Calu3 (cell line): ENCODE measurements at regions not wholly inside any gene's neighbourhood (a gene's known extent, or its start where the extent isn't known, plus 50 kb on each side); places are given as distances from the start of the nearest gene placed in this dataset.

Source experiments
- BruUV-seq: library from RNA; stranded (reverse); fragments of 400-500 nt; replicated peaks from 2 replicates; lab custom pipeline; 2021; lab: Mats Ljungman, UMichigan
- CTCF ChIA-PET: fragments of 300-600 bp; sonication (Branson Sonifier 250); formaldehyde crosslinking; loops from one replicate; lab custom pipeline; 2022; ENCODE audit warnings: antibody characterized with exemption; lab: Charles Lee
- DNase-seq: peaks from one replicate; pipeline ENCODE4 v3.0.0; 2022
- H3K27ac Mint-ChIP-seq: one replicate; pipeline ENCODE4 v1.8.0; 2022; ENCODE audit warnings: mixed read lengths; ENCODE audit not compliant: unreplicated experiment
- H3K27me3 Mint-ChIP-seq: one replicate; pipeline ENCODE4 v1.8.0; 2022; ENCODE audit warnings: mixed read lengths; ENCODE audit not compliant: unreplicated experiment
- H3K36me3 Mint-ChIP-seq: one replicate; pipeline ENCODE4 v1.8.0; 2022; ENCODE audit warnings: mild to moderate bottlenecking, moderate library complexity, mixed read lengths; ENCODE audit not compliant: insufficient read depth, unreplicated experiment
- H3K4me1 Mint-ChIP-seq: one replicate; pipeline ENCODE4 v1.8.0; 2022; ENCODE audit warnings: mild to moderate bottlenecking, low read depth, mixed read lengths; ENCODE audit not compliant: unreplicated experiment
- H3K4me3 Mint-ChIP-seq: one replicate; pipeline ENCODE4 v1.8.0; 2022; ENCODE audit warnings: mild to moderate bottlenecking, low read depth, moderate library complexity, mixed read lengths; ENCODE audit not compliant: unreplicated experiment
- H3K9me3 Mint-ChIP-seq: one replicate; pipeline ENCODE4 v1.8.0; 2022; ENCODE audit warnings: low read depth, mixed read lengths; ENCODE audit not compliant: unreplicated experiment
- CTCF ChIP-seq: fragments of 200-600 bp; IDR thresholded peaks from one replicate; pipeline ENCODE4 v1.8.0; 2022; ENCODE audit warnings: antibody characterized with exemption; ENCODE audit not compliant: unreplicated experiment
- intact Hi-C: fragments of 100-400 bp; cut with micrococcal nuclease; formaldehyde crosslinking; loops from one replicate; pipeline ENCODE4 v1.10.0; 2022; ENCODE audit not compliant: unreplicated experiment

DNA sequence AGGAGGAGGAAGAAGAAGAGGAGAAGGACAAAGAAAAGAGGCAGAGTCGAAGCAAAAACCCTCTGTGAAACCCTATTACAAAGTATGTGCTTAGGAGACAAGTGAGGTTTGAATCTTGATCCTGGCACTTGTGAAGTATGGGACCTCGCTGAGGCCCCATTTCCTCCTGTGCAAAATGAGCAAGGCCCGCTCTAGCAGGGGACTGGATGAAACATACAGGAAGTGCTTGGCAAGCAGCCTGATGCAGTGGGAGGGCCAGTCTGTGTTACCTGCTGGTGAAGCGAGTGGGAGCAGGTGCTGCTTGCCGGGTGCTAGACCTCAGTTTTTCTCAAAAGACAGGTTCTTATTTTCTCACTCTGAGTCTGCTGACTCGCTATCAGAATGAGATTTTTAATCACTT is 150.4 kb downstream of the JCAD start:
- no peak for DNase-seq
- Mint-ChIP-seq H3K9me3 (no peaks in the 10 kb centered on the region), H3K36me3 (no peaks in the 10 kb centered on the region), H3K27me3 (no peaks in the 10 kb centered on the region), H3K4me3 (no peak overlapping the region), H3K27ac (no peak overlapping the region), H3K4me1 (no peaks in the 10 kb centered on the region)
- TF ChIP-seq CTCF = no peak
- CTCF ChIA-PET = no interaction called here
- intact Hi-C loops = no loop called here
- no TSS peak for BruUV-seq

- no peak for TF ChIP-seq CTCF
- Mint-ChIP-seq H3K4me3 (no peak overlapping the region), H3K9me3 (peaks cover 6% of the 10 kb centered on the region), H3K36me3 (no peaks in the 10 kb centered on the region), H3K27me3 (no peaks in the 10 kb centered on the region), H3K4me1 (no peaks in the 10 kb centered on the region), H3K27ac (no peak overlapping the region)
- CTCF ChIA-PET = no interaction called here
- intact Hi-C loops = no loop called here
- no peak for DNase-seq
- no TSS peak for BruUV-seq
Observed at GRCh38 chr10:29900865-29901264, 158.5 kb downstream of the JCAD start.

- TF ChIP-seq CTCF = no peak
- CTCF ChIA-PET = no interaction called here
- no peaks in the 10 kb centered on the region for H3K27me3 Mint-ChIP-seq
- H3K9me3 Mint-ChIP-seq = peaks cover 3% of the 10 kb centered on the region
- no peaks in the 10 kb centered on the region for H3K36me3 Mint-ChIP-seq
- no peaks in the 10 kb centered on the region for H3K4me1 Mint-ChIP-seq
- no peak for DNase-seq
- intact Hi-C loops = no loop called here
- no TSS peak for BruUV-seq
- no peak overlapping the region for H3K27ac Mint-ChIP-seq
- H3K4me3 Mint-ChIP-seq = no peak overlapping the region
Observed at GRCh38 chr10:29897999-29898716, 161.2 kb downstream of the JCAD start.

DNA sequence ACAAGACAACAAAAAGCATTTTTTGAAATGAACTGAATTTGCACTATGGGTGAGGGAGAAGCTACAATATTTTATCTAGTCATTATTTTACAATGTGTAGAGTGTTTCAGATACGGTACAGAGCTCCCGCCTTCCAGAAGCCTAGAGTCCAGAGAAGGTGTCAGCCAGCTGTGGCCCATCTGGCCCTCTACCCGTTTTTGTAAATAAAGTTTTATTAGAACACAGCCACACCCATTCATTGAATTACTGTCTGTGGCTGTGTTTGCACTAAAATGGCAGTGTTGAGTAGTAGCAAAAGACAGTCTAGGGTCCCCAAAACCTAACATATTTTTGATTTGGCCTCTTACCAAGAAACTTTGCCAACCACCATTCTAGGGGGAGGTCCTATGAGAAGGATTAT is 162.0 kb downstream of the JCAD start:
- H3K36me3 Mint-ChIP-seq = no peaks in the 10 kb centered on the region
- H3K27me3 Mint-ChIP-seq = no peaks in the 10 kb centered on the region
- H3K4me1 Mint-ChIP-seq = no peaks in the 10 kb centered on the region
- CTCF ChIA-PET = no interaction called here
- peaks cover 3% of the 10 kb centered on the region for H3K9me3 Mint-ChIP-seq
- no peak for TF ChIP-seq CTCF
- intact Hi-C loops = no loop called here
- no TSS peak for BruUV-seq
- no peak overlapping the region for H3K27ac Mint-ChIP-seq
- H3K4me3 Mint-ChIP-seq = no peak overlapping the region
- no peak for DNase-seq
